ENCODE measurements at regions not wholly inside any gene's neighbourhood (a gene's known extent, or its start where the extent isn't known, plus 50 kb on each side); places are given as distances from the start of the nearest gene placed in this dataset.

GRCh38 chr11:115587718-115588342 is 83.6 kb upstream of the CADM1 start:
- TF ChIP-seq SIN3A (IDR thresholded peaks at IDR 0.05; ENCODE audit: borderline replicate concordance, insufficient read depth, low read depth, low read length) (no peak), CTCF (IDR thresholded peaks at IDR 0.05) (no peak), POLR2AphosphoS5 (IDR thresholded peaks at IDR 0.05; ENCODE audit: low read depth, low read length) (no peak)
- TF ChIP-seq, protein P1, sequence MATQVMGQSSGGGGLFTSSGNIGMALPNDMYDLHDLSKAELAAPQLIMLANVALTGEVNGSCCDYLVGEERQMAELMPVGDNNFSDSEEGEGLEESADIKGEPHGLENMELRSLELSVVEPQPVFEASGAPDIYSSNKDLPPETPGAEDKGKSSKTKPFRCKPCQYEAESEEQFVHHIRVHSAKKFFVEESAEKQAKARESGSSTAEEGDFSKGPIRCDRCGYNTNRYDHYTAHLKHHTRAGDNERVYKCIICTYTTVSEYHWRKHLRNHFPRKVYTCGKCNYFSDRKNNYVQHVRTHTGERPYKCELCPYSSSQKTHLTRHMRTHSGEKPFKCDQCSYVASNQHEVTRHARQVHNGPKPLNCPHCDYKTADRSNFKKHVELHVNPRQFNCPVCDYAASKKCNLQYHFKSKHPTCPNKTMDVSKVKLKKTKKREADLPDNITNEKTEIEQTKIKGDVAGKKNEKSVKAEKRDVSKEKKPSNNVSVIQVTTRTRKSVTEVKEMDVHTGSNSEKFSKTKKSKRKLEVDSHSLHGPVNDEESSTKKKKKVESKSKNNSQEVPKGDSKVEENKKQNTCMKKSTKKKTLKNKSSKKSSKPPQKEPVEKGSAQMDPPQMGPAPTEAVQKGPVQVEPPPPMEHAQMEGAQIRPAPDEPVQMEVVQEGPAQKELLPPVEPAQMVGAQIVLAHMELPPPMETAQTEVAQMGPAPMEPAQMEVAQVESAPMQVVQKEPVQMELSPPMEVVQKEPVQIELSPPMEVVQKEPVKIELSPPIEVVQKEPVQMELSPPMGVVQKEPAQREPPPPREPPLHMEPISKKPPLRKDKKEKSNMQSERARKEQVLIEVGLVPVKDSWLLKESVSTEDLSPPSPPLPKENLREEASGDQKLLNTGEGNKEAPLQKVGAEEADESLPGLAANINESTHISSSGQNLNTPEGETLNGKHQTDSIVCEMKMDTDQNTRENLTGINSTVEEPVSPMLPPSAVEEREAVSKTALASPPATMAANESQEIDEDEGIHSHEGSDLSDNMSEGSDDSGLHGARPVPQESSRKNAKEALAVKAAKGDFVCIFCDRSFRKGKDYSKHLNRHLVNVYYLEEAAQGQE (IDR thresholded peaks at IDR 0.05; ENCODE audit: insufficient read depth in 1 of 2, low read depth in 2 of 2, low read length in 1 of 2), result no peak
